ENCODE measurements at regions not wholly inside any gene's neighbourhood (a gene's known extent, or its start where the extent isn't known, plus 50 kb on each side); places are given as distances from the start of the nearest gene placed in this dataset.

DNA sequence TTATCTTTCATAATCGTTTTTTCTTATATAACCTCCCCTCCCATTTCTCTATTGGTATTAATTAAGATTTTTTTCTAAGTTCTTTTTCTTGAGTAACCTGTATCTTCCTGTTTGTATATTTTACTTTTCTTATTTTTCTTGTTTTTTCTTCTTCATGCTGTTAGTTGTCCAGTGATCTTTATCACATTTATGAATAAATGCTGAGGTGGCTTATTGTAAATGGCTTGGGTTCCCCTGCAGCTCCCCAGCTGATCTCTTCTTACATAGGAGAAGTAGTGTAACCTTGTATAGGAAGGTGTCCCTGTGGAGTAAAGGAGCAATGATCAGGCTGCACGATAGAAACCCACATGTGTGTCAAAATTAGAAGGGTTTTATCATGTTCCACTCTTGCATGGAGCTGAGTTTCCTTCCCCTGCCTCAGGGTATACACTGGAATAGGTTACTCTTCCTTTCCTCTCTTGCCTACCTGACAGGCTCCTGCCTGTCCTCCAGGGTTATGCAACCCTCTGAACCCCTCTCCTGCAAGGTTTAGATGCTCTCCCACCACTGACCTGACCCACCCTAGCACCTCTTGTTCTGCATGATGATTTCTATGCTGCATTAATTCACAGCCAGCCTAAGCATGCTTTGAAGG, 334.8 kb upstream of the RGS6 start:
- TF ChIP-seq ARID2 (IDR thresholded peaks at IDR 0.05) (no peak), ZNF212 (CRISPR knock-in tag; IDR thresholded peaks at IDR 0.05) (no peak), EZH2 (IDR thresholded peaks at IDR 0.05; ENCODE audit: borderline replicate concordance, low read depth, low read length) (no peak), NCOA2 (IDR thresholded peaks at IDR 0.05; ENCODE audit: partially characterized antibody in 2 of 2) (no peak)
- TF ChIP-seq, protein P1, sequence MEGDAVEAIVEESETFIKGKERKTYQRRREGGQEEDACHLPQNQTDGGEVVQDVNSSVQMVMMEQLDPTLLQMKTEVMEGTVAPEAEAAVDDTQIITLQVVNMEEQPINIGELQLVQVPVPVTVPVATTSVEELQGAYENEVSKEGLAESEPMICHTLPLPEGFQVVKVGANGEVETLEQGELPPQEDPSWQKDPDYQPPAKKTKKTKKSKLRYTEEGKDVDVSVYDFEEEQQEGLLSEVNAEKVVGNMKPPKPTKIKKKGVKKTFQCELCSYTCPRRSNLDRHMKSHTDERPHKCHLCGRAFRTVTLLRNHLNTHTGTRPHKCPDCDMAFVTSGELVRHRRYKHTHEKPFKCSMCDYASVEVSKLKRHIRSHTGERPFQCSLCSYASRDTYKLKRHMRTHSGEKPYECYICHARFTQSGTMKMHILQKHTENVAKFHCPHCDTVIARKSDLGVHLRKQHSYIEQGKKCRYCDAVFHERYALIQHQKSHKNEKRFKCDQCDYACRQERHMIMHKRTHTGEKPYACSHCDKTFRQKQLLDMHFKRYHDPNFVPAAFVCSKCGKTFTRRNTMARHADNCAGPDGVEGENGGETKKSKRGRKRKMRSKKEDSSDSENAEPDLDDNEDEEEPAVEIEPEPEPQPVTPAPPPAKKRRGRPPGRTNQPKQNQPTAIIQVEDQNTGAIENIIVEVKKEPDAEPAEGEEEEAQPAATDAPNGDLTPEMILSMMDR (IDR thresholded peaks at IDR 0.05 in 2 of 3, conservative IDR thresholded peaks at IDR 0.05 in 1 of 3; ENCODE audit: insufficient read depth in 2 of 3, low read depth in 1 of 3, low read length in 3 of 3): no peak
- TF ChIP-seq, protein P2, sequence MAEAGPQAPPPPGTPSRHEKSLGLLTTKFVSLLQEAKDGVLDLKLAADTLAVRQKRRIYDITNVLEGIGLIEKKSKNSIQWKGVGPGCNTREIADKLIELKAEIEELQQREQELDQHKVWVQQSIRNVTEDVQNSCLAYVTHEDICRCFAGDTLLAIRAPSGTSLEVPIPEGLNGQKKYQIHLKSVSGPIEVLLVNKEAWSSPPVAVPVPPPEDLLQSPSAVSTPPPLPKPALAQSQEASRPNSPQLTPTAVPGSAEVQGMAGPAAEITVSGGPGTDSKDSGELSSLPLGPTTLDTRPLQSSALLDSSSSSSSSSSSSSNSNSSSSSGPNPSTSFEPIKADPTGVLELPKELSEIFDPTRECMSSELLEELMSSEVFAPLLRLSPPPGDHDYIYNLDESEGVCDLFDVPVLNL (CRISPR knock-in tag; IDR thresholded peaks at IDR 0.05; ENCODE audit: low read depth): no peak
- TF ChIP-seq, protein P3, sequence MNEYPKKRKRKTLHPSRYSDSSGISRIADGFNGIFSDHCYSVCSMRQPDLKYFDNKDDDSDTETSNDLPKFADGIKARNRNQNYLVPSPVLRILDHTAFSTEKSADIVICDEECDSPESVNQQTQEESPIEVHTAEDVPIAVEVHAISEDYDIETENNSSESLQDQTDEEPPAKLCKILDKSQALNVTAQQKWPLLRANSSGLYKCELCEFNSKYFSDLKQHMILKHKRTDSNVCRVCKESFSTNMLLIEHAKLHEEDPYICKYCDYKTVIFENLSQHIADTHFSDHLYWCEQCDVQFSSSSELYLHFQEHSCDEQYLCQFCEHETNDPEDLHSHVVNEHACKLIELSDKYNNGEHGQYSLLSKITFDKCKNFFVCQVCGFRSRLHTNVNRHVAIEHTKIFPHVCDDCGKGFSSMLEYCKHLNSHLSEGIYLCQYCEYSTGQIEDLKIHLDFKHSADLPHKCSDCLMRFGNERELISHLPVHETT (CRISPR knock-in tag; conservative IDR thresholded peaks at IDR 0.05 in 1 of 2, IDR thresholded peaks at IDR 0.05 in 1 of 2): no peak

Measured in K562 (cell line).